GM19099 (cell line): ENCODE measurements at regions not wholly inside any gene's neighbourhood (a gene's known extent, or its start where the extent isn't known, plus 50 kb on each side); places are given as distances from the start of the nearest gene placed in this dataset.

ENCODE experiments used
- POLR2A ChIP-seq: IDR thresholded peaks from 3 replicates; pipeline ENCODE4 v1.6.1; 2011; ENCODE audit warnings: low read depth; ENCODE audit not compliant: insufficient read length; ENCODE audit errors: extremely low read depth

DNA sequence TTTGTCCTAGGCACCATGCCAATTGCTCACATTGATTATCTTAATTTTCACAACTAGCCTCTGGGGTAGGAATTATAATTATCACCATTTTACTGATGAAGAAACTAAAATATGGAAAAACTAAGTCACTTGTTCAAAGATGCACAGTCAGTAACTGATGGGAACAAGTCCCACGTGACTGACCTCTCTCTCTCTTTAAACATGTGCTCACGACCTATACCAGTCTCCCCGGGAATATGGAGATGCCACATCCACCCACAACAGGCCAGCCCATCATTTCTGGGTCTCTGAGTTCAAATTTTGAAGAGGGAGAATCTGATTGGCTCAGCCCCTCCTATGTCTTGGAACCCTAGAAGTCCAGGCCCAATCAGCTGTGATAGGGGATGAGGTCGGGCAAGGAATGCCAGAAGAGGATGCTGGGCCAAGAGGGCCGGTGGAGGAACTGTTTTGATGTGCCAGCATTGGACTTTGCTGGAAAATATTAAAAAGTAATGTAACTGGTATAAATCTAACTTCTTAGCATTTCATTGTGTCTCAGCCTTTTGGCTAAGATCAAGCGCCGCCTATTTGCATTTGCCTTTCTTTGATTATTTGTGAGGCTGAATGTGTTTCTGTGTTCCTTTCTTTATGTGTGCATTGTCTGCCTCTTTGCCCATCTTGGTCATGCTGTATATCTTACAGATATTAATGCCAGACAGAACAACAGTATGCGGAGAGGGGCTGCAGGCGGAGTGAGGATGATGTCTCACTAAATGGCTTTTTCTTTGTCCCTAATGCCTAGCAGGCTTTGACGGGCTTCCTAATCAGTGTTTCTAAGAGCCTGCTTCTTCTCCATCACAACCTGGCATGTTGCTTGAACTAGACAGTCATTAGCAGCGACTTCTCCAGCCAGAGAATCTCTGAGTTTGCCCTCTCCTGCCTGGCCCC lies 126.6 kb downstream of the VEGFA start:
- TF ChIP-seq POLR2A = no peak

DNA sequence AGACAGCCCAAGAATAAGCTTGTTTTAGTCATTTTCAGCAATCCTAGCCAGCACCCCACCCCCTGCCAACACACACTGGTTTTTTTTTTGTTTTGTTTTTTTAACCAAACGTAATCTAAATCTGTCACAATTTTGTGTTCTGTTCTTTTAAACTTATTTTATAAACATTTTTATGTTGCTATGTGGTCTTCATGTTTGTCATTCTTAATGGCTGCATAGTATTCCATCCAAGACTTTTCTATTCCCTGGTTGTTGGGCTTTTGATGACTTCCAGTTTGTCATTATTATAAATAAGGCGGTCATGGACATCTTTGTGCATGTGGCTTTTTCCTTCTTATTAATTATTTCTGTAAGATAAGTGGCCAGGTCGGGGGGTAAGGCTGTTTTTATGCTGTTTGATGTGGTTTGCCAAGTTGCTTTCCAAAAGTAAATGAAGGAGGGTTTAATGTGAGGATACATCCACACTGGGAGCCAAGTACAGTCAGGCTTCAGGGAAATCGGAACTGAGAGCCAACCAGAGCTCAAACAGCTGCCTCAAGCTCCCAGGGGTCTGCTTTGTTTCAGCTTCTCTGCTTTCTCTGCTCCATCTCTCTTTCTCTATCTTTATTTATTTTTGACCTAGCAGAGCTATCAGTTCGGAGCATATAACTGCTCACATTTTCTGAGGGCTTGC lies 125.8 kb downstream of the VEGFA start:
- no peak for TF ChIP-seq POLR2A

DNA sequence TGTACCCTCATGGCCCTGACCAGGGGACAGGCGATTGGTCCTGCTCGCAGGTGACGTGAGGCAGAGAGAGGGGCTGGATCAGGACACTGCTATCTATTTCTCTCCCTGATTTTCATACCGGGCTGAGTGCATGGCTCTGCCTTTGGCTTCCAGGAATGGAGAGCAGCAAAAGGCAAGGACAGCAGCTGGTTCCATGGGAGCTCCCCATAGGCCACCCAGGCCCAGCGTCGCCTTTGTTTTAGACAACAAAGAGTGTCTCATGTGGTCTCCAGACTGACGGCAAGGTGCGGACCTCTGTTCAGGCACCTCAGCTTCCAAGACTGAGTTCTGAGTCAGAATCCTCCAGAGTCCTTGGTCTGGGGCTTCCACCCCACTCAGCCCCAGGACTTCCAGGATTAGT lies 123.1 kb downstream of the VEGFA start:
- TF ChIP-seq POLR2A = no peak

DNA sequence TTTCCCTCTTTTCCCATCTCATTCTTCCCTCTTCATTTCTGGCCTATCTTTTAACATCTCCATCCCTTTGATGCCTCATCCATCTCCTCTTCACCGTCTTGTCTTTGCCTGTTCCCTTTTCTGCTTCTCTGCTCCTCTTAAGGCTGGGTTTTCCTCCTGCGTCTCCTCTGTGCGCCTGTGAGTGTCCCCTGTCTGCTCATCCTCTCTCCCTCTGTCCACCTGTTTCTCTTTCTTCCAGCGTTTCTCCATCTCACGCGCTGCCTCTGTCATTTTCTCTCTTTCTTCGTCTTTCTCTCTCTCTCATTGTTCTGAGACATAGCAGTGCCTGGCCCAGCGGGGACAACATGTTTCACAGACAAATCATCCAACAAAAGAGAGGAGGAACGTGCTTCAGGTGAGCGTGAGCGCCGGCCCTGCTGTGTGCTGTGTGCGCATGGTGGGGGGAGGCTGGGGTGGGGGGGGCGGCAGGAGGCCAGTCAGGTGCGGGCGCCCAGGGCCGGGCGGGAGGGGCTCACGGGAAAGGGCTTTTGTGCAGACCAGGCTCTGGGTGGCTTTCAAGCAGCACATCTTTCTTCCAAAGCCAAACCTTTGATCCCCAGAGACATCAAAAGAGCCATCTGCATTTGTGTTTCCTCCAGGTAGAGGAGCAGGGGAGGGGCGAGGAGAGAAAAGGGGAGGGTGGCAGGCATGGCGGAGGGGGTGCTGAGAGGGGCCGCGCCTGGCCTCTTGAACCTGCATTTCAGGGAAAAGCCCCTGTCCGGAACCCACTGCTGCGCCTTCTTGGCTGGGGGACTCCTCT lies 121.3 kb downstream of the VEGFA start:
- no peak for TF ChIP-seq POLR2A

DNA sequence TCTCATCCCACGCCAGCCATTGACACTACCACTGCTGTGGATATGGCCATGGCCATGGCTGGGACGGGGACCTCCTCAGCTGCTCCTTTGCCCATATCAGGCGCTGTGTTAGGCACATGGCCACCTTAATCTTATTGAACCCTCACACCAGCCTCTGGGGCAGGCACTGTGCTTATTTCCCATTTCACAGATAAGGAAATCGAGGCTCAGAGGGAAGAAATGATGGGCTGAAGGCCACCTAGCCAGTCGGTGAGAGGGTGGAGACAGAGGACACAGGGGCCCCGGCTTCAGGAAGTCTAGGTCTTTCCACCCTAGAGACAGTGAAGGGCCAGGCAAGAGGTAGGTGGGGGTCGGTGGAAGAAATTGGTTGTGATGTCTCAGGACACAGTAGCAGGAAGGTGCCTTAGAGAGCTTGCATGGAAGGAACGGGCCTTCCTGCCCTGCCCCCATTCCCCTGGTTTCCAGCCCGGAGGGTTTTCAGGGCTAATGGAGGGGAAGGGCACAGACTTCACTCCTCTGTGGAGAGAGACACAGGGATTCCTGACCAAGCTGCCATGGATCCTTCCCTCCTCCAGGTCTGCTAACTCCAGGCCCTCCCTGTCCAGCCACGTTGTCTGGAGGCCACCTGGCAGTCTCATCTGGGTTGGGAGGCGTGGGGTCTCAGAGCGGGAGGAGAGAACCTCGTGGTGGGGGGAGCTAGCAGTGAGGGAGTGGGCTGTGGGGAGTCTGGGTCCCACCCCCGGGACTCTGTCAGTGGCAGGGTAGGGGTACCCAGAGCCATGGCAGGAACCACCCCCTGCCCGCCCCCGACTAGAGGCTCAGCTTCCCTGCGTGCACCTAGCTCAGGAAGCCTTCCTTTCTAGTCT lies 120.4 kb downstream of the VEGFA start:
- TF ChIP-seq POLR2A = no peak

DNA sequence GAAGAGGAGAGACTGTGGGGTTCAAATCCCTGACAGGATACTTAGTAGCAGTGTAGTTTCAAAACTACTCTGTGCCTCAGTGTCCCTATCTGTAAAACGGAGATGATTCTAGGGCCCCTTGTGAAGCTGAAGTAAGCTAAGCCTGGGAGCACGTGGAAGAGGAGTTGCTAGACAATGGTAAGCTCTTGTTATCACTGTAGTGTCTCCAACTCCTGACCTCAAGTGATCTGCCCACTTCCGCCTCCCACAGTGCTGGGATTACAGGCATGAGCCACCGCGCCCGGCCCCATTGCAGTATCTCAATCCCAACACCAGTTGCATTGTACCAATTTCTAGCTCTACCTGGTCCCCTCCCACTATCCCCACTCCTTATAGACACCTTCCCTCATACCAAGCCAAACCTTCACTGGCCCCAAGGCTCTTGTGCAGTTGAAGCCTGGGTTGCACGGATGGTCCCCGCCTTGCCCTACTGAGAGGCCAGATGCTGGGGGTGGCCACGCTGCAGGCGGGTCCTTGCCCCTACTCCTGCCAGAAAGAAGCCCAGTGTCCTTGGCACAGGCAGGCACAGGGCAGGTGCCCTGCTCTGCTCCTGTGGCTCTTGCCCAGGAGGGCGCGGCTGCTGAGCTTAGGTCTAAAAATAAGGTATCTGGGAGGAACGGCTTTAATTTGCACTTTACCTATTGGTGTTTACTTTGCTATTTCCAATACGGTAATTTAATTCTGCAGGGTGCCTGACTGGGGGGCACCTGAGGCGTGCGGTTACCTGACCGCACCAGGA lies 118.1 kb downstream of the VEGFA start:
- TF ChIP-seq POLR2A = no peak

DNA sequence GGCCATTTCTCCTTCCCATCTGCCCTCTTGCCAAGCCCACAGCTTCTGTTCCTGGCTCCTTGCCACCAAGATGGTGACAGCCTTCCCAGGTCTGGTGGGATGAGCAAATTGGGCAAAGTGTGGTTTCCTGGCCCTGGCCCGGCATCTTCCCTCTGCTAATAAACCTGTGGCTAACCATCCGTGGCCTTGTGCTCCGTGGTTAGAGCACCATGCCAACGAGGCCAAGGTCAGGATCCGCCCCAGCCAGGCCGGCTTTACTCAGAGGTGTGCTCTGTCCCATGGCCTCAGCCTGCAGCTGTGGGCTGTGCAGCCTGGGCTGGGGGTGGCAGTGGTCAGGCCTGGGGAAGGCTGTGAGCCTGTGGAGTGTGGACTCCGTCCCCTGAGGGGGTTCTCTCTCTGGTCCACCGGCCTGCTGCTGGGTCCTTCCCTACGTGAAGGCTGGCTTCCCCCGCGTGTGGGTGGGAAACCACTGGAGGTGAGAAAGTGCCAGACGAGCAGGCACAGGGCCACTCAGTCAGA lies 117.4 kb downstream of the VEGFA start:
- TF ChIP-seq POLR2A = no peak

DNA sequence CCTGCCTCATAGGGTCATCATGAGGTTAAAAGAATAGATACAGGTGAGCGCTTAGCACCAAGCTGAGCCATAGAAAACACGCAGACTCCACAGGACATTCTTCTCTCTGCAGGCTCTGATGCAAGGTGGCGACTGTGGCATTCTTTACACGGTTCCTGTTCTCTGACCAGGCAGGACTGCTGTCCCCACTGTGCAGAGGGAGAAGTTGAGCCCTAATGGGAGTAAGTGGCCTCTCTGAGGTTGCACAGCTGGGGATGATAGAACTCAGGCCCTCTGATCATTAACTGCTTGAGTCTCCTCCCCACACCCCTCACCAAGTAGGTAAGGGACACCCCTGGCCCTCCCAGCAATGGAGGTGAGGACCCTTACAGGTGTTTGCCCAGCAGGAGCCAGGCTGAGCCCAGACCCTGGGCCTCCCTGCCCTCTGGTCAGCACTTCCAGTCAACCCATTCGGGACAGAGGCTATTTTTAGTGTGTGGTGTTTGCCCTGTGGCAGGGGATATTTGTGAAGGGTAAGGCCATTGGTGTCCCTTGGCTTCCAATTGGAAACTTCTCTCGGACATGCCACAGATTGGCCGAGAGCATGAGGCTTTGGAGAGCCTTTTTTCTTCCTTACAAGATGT lies 116.8 kb downstream of the VEGFA start:
- TF ChIP-seq POLR2A = no peak

DNA sequence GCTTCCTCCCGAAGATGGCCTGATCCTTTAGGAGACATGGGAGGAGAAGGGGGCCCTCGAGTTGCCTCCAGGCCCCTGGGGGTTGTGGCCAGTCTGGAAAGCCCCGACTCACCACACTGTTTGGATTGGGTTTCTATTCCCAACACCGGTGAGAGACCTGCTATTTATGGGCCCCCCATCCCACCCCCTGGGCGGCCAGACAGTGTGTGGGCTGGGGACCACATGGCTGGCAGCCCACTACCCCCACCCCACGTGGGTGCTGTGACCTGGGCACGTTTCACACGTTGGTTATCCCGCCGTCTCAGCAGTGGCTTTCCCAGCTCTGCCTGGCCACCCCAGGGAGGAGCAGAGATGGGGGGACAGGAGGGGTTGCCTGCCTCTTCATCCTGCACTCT lies 116.1 kb downstream of the VEGFA start:
- no peak for TF ChIP-seq POLR2A

DNA sequence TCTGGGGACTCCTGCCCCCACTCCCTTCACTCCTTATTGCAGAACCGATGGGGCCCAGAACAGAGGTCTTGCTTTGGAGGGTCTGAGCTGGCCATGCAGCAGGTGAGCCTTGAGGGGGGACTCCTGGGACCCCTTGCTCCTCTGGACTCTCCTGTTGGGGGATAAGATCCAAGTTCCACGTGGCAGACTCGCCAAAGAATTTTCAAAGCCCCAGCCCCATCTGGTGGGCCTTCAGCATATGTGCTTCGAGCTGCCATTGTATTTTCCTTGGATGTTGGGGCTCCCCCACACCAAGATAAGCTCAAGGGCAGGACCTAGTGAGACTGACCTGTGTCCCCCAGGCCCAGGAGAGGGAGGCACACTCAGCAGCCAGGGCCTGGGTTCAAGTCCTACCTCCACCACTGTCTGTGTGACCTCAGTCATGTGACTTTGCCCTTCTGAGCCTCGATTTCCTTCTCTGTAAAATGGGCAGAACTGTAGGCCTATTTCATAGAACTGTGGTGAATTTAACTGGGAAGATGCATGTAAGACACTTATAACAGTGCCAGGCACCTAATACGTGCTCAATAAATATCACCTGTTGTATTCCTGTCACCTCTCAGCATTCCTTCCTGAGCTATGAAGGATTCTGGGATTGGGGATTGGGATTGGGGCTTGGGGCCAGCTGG lies 115.5 kb downstream of the VEGFA start:
- no peak for TF ChIP-seq POLR2A

DNA sequence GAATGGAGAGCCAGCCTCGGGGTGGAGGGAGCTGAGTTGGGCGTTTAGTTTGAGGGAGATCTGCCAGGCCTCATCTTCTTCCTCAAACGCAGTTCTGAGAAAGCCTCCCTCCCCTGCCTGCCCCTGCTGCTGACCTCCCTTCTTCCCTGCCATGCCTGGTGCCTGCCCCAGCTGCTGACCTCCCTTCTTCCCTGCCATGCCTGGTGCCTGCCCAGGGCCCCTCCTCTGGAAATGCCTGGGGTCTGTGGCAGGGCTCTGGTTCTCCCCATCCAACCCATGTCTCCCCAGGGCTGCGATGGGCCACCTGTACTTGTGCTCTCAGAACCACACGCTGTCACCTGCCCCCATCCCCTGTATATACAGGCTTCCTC lies 114.6 kb downstream of the VEGFA start:
- no peak for TF ChIP-seq POLR2A

DNA sequence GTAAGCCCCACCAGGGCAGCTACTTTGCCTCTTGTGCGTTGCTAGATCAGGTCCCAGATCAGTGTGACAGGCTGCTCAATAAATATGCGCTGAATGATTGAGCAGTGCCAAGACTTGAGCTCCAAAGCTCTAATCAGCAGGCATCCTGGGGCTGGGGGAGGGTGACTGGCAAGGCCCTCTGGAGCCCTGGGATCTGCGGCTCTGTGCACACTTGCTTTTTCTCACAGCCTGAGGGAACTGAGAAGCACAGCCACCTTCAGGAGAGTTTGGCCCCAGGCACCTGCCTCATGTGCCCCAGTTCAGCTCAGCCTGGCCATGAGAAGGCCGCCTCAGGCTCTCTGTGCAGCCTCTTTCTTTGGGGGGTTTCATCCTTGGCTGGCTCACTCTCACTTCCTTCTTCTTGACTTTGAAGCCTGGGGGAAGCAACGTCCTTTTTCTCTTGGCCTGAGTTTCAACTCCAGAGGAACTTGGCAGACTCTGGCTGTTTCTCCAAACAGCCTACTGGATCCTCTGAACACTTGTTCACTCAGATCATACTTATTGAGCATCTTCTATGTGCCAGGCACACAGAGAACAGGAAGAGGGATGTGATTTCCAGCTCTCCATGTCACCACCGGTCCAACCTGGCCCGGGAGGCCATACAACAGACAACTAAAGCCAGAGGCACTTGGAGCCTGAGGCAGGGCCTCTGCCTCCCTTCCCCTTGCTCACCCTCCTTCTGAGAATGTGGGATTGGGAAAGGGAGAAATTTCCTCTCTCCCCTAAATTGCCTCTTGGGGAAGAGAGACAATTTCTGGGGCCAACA lies 114.0 kb downstream of the VEGFA start:
- TF ChIP-seq POLR2A = no peak
